ENCODE measurements at regions not wholly inside any gene's neighbourhood (a gene's known extent, or its start where the extent isn't known, plus 50 kb on each side); places are given as distances from the start of the nearest gene placed in this dataset.

DNA sequence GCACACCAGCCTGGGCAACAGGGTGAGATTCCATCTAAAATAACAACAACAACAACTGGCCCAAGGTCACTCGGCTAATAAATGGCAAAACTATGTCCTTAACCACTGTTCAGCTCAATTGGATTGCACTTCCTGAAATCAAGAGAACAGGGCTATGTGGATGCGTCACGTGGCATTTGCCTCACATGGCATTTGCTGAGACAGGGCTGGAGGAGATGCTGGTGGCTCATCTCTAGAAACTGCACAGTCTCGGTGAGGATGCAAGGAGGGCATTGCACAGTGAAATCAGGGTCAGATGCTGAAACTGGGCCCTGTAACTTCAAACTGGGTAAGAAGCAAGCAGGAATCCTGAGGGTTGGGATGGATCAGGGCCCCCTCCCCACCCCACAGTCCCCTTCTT, 171.9 kb downstream of the BUD13 start:
- TF ChIP-seq CTCF (IDR thresholded peaks at IDR 0.05; ENCODE audit: borderline replicate concordance, insufficient read depth, low read depth, low read length): no peak
- no peak overlapping the region for H3K4me3 ChIP-seq (ENCODE audit: low read depth, low read length)

GRCh38 chr11:116598556-116598955, 174.2 kb downstream of the BUD13 start:
- TF ChIP-seq CTCF (IDR thresholded peaks at IDR 0.05; ENCODE audit: borderline replicate concordance, insufficient read depth, low read depth, low read length): no peak
- H3K4me3 ChIP-seq (ENCODE audit: low read depth, low read length): no peak overlapping the region

DNA sequence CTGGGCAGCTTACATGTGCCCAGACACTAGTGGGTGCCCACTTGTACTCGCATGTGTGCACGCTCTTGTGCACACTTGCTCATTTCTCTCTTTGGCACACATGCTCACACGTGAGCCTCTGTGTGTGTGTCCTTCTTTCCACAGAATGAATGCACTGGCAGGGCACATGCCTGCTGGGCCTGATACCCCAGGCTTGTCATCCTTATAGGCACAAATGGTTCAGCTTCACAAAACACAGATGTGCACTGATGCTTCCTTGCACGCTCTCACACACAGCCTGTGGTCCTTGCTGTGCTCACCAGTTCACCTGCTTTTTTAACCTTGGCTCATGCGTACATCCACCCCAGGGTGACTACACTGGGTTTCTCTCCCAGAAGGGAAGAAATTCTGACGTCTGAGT, 174.8 kb downstream of the BUD13 start:
- no peak for TF ChIP-seq CTCF (IDR thresholded peaks at IDR 0.05; ENCODE audit: borderline replicate concordance, insufficient read depth, low read depth, low read length)
- H3K4me3 ChIP-seq (ENCODE audit: low read depth, low read length): no peak overlapping the region

DNA sequence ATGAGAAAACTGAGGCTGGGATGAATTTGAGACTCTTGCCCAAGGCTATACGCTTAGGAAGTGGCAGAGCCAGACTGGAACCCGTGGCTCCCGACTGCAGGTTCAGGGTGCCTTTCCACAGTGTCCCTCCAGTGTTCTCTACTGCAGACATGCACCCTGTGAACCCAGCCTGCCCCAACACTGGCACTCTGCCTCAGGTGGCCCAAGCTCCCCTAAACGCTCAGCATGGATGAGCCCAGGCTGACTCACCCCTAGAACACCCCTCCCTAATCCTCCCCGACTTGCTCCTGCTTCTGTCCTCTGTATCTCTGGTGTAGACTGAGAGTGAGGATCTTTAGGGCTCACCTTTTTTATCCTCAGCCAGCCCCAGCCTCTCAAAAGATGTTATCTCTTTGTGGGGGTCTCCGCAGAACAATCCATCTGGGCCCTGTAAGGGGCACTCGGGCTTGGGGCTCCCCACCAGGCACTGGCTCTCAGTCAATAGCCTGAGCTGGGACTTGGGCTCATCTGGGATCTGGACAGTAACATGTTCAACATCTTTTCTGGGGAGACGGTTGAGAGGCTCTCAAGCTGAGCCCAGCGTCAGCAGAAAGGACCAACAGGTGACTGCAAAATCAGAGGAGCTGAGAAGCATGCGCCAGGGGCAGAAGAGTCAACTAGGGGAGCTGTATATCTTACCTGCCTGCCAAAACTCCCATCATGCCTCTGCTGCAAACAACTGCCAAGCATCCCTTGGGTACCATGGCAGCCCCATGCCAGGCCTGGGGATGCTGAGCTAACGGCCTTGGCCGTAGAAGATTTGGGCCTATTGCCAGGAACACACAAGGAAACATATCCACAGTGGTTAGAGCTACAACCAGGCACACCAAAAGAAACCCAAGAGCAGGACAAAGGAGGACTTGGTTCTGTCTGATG, 176.2 kb downstream of the BUD13 start:
- no peak overlapping the region for H3K4me3 ChIP-seq (ENCODE audit: low read depth, low read length)
- no peak for TF ChIP-seq CTCF (IDR thresholded peaks at IDR 0.05; ENCODE audit: borderline replicate concordance, insufficient read depth, low read depth, low read length)

GRCh38 chr11:116595305-116595880, 177.4 kb downstream of the BUD13 start:
- H3K4me3 ChIP-seq (ENCODE audit: low read depth, low read length): no peak overlapping the region
- TF ChIP-seq CTCF (IDR thresholded peaks at IDR 0.05; ENCODE audit: borderline replicate concordance, insufficient read depth, low read depth, low read length): no peak

DNA sequence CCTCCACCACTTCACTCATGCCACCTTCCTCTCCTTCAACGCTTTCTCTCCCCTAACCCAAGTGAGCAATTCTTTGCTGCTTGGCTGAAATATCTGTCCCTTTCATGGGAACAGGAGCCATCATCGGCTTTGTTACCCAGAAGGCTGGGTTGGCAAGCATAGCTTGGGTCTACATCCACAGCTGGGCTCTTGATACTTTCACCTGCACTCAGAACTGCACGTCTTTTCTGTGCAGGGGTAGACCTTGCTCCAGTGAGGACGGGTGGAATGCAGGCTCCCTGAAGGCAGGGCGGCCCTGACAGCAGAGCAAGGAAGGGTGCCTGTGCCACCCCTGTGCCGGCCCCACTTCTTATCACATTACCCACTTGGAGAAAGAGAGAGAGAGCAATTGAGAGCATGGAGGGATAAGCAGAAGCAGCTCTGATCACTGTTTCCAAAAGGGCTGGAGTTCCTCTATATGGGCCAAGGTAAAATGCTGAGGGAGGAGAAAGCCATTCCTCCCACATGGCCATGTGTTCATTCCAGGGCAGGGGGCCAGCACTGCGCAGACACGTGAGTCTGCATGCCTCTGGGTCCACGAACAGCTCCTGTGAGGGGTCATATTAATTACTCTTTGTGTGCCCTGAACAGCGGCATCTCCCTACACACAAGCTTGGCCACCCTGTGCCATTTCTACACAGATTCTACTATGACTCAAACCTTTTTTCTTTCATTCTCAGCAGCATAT, 181.8 kb downstream of the BUD13 start:
- TF ChIP-seq CTCF (IDR thresholded peaks at IDR 0.05; ENCODE audit: borderline replicate concordance, insufficient read depth, low read depth, low read length): no peak
- H3K4me3 ChIP-seq (ENCODE audit: low read depth, low read length): no peak overlapping the region

All from GM12875 (cell line).